ENCODE measurements at regions not wholly inside any gene's neighbourhood (a gene's known extent, or its start where the extent isn't known, plus 50 kb on each side); places are given as distances from the start of the nearest gene placed in this dataset.

DNA sequence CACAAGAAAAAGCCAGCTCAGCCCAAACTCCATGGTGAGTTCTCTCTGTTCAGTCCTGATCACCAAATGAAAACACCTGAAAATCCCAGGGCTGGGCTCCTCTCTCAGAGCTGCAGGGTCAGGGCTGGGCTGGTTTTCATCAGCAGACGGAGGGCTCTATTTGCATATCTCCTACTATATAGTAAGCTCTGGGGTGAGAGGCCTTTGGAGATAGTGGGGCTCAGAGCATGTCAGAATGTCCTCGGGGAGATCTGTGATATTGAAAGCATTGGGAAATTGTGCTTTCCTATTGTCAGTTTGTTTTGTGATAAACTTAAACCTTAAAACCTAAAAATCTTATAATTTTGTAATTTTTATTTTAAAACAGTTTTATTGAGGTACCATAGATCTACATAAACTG lies 742.6 kb downstream of the TMEM121 start:
- TF ChIP-seq, protein P1, sequence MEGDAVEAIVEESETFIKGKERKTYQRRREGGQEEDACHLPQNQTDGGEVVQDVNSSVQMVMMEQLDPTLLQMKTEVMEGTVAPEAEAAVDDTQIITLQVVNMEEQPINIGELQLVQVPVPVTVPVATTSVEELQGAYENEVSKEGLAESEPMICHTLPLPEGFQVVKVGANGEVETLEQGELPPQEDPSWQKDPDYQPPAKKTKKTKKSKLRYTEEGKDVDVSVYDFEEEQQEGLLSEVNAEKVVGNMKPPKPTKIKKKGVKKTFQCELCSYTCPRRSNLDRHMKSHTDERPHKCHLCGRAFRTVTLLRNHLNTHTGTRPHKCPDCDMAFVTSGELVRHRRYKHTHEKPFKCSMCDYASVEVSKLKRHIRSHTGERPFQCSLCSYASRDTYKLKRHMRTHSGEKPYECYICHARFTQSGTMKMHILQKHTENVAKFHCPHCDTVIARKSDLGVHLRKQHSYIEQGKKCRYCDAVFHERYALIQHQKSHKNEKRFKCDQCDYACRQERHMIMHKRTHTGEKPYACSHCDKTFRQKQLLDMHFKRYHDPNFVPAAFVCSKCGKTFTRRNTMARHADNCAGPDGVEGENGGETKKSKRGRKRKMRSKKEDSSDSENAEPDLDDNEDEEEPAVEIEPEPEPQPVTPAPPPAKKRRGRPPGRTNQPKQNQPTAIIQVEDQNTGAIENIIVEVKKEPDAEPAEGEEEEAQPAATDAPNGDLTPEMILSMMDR (IDR thresholded peaks at IDR 0.05): no peak
- TF ChIP-seq POLR2A (IDR thresholded peaks at IDR 0.05): no peak
- TF ChIP-seq POLR2AphosphoS5 (IDR thresholded peaks at IDR 0.05): no peak
- TF ChIP-seq EP300 (IDR thresholded peaks at IDR 0.05; ENCODE audit: low read depth): no peak
